NCI-H460 (cell line): ENCODE measurements at regions not wholly inside any gene's neighbourhood (a gene's known extent, or its start where the extent isn't known, plus 50 kb on each side); places are given as distances from the start of the nearest gene placed in this dataset.
"Not testable (repeated sequence)": the region's sequence is repeated elsewhere in the genome, so short reads cannot be mapped to it uniquely, and the experiment has no call there.

Experiments used
- DNase-seq: peaks from one replicate; pipeline ENCODE4 v3.0.0-alpha.2; 2016; ENCODE audit warnings: low read depth; ENCODE audit errors: extremely low read depth

- no peak for DNase-seq
Measured at GRCh38 chr12:102344691-102345090, 135.7 kb downstream of the IGF1 start.

DNA sequence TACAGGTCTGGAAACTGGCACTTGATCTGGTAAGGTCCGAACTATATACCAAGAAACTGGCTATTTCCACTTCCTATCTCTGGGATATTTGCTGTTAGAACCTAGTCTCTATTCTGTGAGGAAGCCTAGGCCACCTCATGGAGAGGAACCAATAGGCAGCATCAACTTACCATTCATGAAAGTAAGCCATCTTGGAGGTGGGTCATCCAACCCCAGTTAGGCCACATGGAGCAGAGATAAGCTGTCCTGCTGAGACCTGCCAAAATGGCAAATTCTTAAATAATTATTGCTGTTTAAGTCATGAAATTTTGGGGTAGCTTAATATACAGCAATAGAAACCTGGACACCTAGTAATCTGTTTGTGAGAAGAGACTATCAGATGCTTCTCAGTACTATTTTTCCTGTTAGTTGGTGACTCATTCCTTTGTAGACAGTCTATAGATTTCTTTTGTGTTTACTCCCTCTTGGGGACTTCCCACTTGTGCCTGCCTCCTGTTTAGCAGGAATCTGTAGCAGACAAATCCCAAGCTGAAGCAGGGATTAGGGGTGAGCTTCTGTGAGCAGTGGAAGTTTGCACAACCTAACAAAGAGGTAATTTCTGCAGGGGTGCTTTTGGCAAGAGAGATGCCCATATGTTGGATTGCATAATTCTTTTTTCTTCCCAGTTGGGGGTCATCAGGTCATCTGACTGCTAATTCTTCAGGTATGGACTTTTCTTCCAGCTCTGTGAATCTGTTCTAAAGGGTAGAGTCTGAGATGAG is 136.8 kb downstream of the IGF1 start:
- DNase-seq, result no peak

- no peak for DNase-seq
Measured at GRCh38 chr12:102342281-102343006, 137.9 kb downstream of the IGF1 start.

DNA sequence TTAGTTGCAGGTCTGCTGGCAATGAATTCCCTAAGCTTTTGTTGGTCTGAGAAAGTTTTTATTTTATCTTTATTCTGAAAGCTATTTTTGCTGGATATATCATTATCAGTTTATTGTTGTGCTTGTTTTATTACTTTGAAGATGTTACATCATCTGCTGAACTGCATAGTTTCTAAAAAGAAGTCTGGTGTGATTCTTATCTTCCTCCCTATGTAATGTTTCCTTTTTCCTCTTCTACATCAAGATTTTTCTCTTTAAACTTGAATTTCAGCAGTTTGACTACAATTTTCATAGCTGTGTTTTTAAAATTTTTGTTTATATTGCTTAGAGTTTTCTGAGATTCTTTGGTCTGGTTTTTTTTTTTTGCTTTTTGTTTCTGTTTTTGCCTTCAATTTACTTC is 137.1 kb upstream of the PMCH start:
- DNase-seq, result no peak

DNA sequence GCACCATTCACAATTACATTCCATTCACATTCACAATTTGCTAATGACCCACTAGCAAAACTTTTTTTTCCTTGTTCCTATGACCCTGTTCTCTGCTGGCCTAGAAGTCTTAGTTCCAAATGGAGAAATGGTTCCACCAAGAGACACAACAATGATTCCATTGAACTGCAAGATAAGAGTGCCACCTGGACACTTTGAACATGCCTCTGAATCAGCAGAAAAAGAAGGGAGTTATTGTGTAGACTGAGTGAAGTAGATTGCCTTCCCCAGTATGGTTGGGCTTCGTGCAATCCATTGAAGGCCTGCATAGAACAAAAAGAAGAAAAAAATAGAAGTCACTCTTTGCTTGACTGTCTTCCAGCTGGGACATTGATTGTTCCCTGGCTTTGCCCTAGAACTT is 133.8 kb upstream of the PMCH start:
- no peak for DNase-seq

GRCh38 chr12:102329883-102330282 is 132.2 kb upstream of the PMCH start:
- no peak for DNase-seq

GRCh38 chr12:102326982-102327381 is 129.3 kb upstream of the PMCH start:
- no peak for DNase-seq

GRCh38 chr12:102325108-102325507 is 127.5 kb upstream of the PMCH start:
- not testable (repeated sequence) for DNase-seq

- DNase-seq, result no peak
Measured at GRCh38 chr12:102323799-102324198, 126.2 kb upstream of the PMCH start.

DNA sequence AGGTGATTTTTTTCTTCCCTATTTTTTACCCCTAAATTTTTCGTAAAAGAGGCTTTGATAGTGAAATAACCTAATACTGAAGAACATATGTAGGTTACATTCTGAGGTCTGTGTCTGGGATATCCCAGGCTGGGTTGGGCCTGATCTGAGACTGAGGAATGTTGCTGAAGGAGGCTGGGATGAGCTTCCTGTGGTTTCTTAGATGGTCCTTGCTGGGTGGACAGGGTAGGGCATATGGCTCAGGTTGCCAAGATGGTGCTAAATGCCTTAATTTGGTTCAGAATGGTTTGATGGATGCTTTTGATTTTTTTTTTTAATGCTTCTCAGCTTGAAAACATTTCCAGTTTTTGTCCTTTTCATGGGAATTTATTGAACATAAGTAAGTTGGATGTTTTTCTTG is 124.6 kb upstream of the PMCH start:
- DNase-seq, result no peak

GRCh38 chr12:102321305-102322082 is 123.9 kb upstream of the PMCH start:
- DNase-seq, result no peak

DNA sequence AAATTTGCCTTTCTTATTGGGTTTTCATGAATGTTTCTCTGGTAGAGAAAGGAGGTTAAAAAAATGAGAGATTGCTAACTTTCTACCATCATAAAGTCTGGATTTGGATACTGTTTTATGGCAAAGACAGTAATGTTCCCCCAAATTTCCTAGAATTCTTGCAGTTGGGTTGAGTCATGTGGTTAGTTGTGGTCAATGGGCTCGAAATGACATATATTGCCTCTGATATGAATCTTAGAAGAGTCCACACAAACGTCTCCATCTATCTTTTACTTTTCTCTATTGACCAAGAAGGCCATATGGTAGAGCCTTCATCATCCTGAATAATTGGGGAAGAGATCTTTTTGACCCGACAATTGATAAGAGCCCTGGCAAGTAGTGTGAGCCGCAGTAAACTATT is 119.5 kb upstream of the PMCH start:
- DNase-seq, result no peak

DNA sequence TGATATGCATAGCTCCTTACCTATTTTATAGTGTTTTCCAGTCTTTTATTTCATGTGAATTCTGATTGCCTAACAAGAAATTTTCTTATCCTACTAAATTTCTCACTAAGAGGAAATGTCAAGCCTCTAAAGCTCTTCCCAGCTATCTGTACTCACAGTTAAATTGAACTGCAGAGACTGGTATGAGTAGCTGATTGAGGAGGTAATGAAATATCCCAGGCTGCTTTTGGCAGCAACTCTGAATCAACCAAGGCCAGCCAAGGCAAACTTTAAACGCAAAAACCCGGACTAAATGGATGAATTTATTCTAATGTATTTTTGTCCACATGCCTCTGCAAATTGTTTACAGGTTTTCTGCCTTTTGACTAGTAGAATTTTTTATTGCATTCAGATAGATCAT is 119.1 kb upstream of the PMCH start:
- no peak for DNase-seq

GRCh38 chr12:102314821-102315220 is 117.2 kb upstream of the PMCH start:
- DNase-seq, result no peak

GRCh38 chr12:102313116-102313971 is 115.7 kb upstream of the PMCH start:
- not testable (repeated sequence) for DNase-seq

DNA sequence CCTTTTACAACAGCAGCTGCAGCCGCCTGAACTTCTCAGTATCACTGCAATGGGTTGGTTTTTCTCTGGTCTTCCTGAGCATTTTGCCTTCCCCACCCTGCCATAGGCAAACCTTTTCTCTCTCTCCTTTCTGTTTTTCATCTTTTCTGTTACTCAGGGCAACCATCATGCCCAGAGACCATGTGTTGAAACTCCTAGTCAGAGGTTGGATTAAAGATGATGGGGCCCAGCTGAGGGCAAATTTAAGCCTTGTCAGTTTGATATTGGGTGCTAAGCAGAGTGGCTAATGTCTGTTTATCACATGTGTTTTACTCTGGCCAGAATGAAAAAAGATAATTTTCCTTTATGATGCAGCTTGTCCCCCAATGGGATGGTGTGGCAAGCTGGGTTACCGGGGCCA is 107.9 kb upstream of the PMCH start:
- DNase-seq, result no peak

GRCh38 chr12:102304667-102305066 is 107.0 kb upstream of the PMCH start:
- not testable (repeated sequence) for DNase-seq

DNA sequence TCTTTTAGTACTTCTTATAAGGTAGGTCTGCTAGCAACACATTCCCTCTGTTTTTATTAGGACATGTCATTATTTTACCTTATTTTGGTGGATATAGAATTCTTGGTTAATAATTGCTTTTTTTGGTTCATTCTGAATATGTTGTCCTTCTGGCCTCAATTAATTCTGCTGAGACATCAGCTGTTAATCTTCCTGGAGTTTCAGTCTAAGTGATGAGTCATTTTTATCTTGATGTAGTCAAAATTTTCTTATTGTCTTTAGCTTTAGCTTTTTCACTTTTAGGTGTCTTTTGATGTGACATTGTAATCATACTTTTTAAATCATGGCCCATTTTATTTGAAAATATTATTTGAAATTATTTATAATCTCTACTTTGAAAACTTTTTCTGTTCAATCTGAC is 104.9 kb upstream of the PMCH start:
- DNase-seq, result no peak

DNA sequence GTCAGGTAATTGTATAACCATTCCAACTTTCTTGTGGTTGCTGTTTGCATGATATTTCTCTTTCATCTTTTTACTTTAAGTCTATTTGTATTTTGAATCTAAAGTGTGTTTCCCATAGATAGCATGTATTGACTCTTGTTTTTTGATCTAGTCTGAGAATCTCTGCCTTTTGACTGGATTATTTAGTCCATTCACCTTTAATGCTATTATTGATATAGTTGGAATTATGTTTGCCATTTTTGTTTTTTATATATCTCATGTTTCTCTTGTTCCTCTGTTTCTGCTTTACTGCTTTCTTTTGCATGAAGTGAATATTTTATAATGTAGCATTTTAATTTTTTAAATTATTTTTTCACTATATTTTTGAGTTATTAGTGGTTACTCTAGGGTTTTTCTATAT is 103.9 kb upstream of the PMCH start:
- no peak for DNase-seq

DNA sequence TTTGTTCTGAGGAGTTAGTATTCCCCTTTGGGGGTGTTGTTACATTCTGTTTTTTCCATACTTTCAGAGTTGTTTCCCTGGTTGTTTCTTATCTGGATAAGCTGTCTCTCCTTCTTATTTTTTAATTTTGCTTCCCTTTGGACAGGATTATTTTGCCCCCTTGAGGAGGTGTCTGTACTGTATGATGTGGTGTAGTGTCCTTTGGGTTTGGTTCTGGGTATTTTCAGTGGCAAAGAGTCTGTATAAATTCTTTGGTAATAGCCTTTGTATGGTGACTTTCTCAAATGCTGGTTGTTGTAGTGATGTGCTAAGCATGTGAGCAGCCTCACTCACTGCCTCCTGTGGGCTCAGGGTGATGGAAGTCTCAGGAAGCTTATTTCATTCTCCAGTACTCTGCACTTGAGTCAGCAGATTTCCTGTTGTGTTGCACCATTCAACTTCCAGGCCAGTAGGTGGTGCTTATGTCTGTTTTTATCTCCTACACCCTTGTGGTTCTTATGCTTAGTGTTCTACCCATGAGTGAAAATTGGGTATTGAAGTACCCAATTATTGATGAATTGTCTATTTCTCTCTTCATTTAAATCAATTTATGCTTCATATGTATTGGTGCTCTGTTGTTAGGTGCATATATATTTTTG is 103.3 kb upstream of the PMCH start:
- peak; percentile 30 for DNase-seq
